ENCODE measurements at regions not wholly inside any gene's neighbourhood (a gene's known extent, or its start where the extent isn't known, plus 50 kb on each side); places are given as distances from the start of the nearest gene placed in this dataset.

GRCh38 chrX:867502-867901, 236.9 kb downstream of the SHOX start:
- no peaks in the 10 kb centered on the region for H3K27me3 ChIP-seq (replicated peaks in 1 of 2; ENCODE audit: control insufficient read depth in 2 of 2, insufficient read depth in 2 of 2, low read length in 1 of 2)
- POLR2A ChIA-PET = no interaction called here
- TF ChIP-seq POLR2A (IDR thresholded peaks at IDR 0.05; ENCODE audit: low read depth, low read length) (no peak), CEBPB (IDR thresholded peaks at IDR 0.05; ENCODE audit: borderline replicate concordance in 1 of 2, low read depth in 2 of 2, low read length in 2 of 2) (no peak), NRF1 (conservative IDR thresholded peaks at IDR 0.05; ENCODE audit: low read depth, low read length) (no peak), ZNF207 (IDR thresholded peaks at IDR 0.05; ENCODE audit: borderline replicate concordance) (no peak), MEF2A (IDR thresholded peaks at IDR 0.05; ENCODE audit: insufficient read depth, low read depth, low read length) (no peak), ZNF622 (IDR thresholded peaks at IDR 0.05) (no peak), SMAD1 (IDR thresholded peaks at IDR 0.05; ENCODE audit: low read depth, partially characterized antibody) (no peak), RAD21 (IDR thresholded peaks at IDR 0.05; ENCODE audit: insufficient read depth, low read depth, low read length) (no peak), PKNOX1 (IDR thresholded peaks at IDR 0.05) (no peak), PAX8 (IDR thresholded peaks at IDR 0.05) (no peak)
- TF ChIP-seq, protein P1, sequence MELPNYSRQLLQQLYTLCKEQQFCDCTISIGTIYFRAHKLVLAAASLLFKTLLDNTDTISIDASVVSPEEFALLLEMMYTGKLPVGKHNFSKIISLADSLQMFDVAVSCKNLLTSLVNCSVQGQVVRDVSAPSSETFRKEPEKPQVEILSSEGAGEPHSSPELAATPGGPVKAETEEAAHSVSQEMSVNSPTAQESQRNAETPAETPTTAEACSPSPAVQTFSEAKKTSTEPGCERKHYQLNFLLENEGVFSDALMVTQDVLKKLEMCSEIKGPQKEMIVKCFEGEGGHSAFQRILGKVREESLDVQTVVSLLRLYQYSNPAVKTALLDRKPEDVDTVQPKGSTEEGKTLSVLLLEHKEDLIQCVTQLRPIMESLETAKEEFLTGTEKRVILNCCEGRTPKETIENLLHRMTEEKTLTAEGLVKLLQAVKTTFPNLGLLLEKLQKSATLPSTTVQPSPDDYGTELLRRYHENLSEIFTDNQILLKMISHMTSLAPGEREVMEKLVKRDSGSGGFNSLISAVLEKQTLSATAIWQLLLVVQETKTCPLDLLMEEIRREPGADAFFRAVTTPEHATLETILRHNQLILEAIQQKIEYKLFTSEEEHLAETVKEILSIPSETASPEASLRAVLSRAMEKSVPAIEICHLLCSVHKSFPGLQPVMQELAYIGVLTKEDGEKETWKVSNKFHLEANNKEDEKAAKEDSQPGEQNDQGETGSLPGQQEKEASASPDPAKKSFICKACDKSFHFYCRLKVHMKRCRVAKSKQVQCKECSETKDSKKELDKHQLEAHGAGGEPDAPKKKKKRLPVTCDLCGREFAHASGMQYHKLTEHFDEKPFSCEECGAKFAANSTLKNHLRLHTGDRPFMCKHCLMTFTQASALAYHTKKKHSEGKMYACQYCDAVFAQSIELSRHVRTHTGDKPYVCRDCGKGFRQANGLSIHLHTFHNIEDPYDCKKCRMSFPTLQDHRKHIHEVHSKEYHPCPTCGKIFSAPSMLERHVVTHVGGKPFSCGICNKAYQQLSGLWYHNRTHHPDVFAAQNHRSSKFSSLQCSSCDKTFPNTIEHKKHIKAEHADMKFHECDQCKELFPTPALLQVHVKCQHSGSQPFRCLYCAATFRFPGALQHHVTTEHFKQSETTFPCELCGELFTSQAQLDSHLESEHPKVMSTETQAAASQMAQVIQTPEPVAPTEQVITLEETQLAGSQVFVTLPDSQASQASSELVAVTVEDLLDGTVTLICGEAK (IDR thresholded peaks at IDR 0.05; ENCODE audit: borderline replicate concordance) = no peak
- H2AFZ ChIP-seq (ENCODE audit: control insufficient read depth, low read depth, low read length) = no peak overlapping the region
- FAIRE-seq (no peak), DNase-seq (ENCODE audit: low read depth, low spot score) (no peak), ATAC-seq (no peak)
- H3K79me2 ChIP-seq (ENCODE audit: control insufficient read depth, insufficient read depth, low read length) = no peaks in the 10 kb centered on the region
- 79% methylated on average over 11 of the region's 11 CpGs for WGBS (ENCODE audit: insufficient coverage, insufficient replicate concordance, low lambda C conversion rate, missing lambda C conversion rate)
- no peak overlapping the region for H3K4me2 ChIP-seq (ENCODE audit: control insufficient read depth, insufficient read depth)
- intact Hi-C loops (cut with micrococcal nuclease; ENCODE audit: unreplicated experiment) (no loop called here), in situ Hi-C loops (cut with MboI) (no loop called here)
- H3K9me3 ChIP-seq (replicated peaks; ENCODE audit: control insufficient read depth, insufficient read depth, low read length) = peaks cover 3% of the 10 kb centered on the region; the same call in 1 of the 3 replicates
- no peaks in the 10 kb centered on the region for H4K20me1 ChIP-seq (ENCODE audit: control insufficient read depth, insufficient read depth)
- H3K4me1 ChIP-seq (ENCODE audit: control insufficient read depth, insufficient read depth, low read length) = no peaks in the 10 kb centered on the region
- no peak overlapping the region for H3K27ac ChIP-seq (ENCODE audit: control insufficient read depth, insufficient read depth)
- RAD21 ChIA-PET (ENCODE audit: unreplicated experiment) = no interaction called here
- CTCF ChIA-PET = no interaction called here
- SMC1A ChIA-PET (ENCODE audit: uncharacterized antibody, unreplicated experiment) = no interaction called here
- H3K9ac ChIP-seq (ENCODE audit: control insufficient read depth, insufficient read depth, low read length) = no peak overlapping the region
- H3K36me3 ChIP-seq (ENCODE audit: control insufficient read depth in 2 of 2, insufficient read depth in 2 of 2, low read length in 1 of 2) = no peaks in the 10 kb centered on the region
- no TSS peak for BruUV-seq (replicated peaks)
- no peak overlapping the region for H3K4me3 ChIP-seq
